Retinal pigment epithelial cell (primary cell): ENCODE measurements at regions not wholly inside any gene's neighbourhood (a gene's known extent, or its start where the extent isn't known, plus 50 kb on each side); places are given as distances from the start of the nearest gene placed in this dataset.

Source experiments
- DNase-seq: peaks from one replicate; pipeline ENCODE4 v3.0.0-alpha.2; 2010; ENCODE audit warnings: low read depth
- H3K4me3 ChIP-seq: 2 replicates; pipeline ENCODE4 v1.5.1; 2011; ENCODE audit warnings: mild to moderate bottlenecking, low read length, control low read depth, moderate library complexity
- TF ChIP-seq, protein P1 (sequence below): conservative IDR thresholded peaks from 2 replicates; pipeline ENCODE4 v1.5.1; 2011; ENCODE audit warnings: low read depth, low read length, control low read depth, inconsistent platforms

DNA sequence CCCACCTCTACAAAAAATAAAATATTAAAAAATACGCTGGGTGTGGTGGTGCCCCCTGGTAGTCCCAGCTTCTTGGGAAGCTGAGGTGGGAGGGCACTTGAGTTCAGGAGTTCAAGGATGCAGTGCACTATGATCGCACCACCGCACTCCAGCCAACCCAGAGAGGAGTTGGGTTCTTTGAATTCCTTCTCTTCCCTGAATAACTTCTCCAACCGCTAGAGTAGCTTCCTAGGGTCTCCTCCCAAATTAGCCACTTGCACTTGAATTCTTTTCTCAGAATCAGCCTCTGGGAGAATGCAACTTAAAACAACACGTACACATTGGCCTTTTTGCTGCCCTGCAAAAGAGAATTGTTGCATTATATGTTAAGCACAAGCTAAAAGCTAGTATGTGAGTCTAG lies 272.5 kb downstream of the ABHD5 start:
- no peak for DNase-seq
- no peak overlapping the region for H3K4me3 ChIP-seq
- TF ChIP-seq, protein P1, sequence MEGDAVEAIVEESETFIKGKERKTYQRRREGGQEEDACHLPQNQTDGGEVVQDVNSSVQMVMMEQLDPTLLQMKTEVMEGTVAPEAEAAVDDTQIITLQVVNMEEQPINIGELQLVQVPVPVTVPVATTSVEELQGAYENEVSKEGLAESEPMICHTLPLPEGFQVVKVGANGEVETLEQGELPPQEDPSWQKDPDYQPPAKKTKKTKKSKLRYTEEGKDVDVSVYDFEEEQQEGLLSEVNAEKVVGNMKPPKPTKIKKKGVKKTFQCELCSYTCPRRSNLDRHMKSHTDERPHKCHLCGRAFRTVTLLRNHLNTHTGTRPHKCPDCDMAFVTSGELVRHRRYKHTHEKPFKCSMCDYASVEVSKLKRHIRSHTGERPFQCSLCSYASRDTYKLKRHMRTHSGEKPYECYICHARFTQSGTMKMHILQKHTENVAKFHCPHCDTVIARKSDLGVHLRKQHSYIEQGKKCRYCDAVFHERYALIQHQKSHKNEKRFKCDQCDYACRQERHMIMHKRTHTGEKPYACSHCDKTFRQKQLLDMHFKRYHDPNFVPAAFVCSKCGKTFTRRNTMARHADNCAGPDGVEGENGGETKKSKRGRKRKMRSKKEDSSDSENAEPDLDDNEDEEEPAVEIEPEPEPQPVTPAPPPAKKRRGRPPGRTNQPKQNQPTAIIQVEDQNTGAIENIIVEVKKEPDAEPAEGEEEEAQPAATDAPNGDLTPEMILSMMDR = no peak

DNA sequence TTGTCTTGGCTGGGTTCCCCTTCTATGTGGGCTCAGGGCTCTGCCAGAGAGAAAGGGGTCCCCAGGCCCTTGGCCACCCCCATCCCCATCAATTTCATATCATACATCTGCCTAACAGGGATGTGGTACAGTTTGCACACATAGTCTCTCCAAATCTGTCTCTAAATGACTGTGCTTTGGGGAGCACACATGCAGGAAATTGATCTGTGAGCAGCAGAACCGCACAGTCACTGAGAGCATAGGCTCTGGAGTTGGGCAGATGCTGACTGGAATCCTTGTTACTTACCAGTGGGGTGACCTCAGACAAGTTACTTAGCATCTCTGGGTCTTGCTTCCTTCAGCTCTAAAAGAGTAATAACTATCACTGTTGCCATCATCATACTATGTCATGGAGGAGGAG lies 273.9 kb downstream of the ABHD5 start:
- no peak overlapping the region for H3K4me3 ChIP-seq
- DNase-seq = no peak
- TF ChIP-seq, protein P1 = no peak

DNA sequence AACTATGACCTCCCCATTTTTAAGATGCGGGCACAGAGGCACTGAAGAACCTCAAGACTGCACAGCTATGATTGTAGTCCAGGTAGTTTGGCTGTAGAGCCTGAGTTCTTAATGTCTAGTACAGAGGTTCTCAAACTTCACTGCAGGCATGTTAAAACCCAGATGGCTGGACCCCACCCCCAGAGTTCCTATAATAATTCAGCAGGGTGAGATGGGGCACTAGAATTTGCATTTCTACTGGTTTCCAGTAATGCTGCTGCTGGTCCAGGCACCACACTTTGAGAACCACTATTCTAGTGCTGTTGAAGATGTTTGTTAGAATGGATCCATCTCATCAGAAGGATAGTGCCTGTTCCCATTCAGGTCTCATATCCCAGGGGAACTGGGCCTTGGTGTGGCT lies 274.9 kb downstream of the ABHD5 start:
- no peak overlapping the region for H3K4me3 ChIP-seq
- TF ChIP-seq, protein P1 = no peak
- no peak for DNase-seq

DNA sequence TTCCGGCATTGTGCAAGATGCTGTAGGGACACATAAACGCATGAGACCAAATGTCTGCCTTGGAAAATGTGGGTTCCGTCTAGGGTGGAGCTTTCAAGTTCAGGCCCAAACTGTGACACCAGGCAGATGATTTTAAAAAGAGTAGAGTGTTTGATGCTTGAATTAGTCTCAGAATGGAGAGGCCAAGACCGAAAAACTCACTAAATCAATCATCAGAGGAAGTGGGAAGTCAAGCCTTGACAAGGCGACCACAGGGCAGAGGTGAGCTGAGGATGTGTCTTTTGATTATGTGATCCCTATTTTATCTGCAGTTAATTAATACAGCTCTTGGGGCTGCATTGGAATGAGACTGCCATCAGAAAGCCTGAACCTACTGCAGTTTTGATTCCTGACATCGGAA lies 275.4 kb downstream of the ABHD5 start:
- TF ChIP-seq, protein P1 = no peak
- no peak for DNase-seq
- H3K4me3 ChIP-seq = no peak overlapping the region

DNA sequence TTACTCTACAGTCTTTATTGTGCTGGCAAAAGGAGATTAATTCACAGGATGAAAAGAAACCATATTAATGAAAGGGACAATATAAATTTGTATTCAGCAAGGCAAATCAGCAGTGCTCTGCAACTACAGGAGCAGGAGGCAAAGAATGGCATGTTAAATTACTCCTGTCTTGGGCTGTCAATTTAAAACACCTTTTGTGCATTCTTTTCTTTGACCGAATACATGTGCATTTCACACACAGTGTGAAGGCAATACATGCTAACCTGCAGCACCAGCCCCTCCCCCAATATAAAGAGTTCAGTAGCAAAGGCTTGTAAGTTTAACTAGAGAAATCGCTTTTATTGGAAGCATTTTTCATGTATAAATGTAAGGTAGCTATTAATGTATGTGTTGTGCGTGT lies 275.2 kb upstream of the TOPAZ1 start:
- TF ChIP-seq, protein P1 = no peak
- DNase-seq = no peak
- H3K4me3 ChIP-seq = no peak overlapping the region

DNA sequence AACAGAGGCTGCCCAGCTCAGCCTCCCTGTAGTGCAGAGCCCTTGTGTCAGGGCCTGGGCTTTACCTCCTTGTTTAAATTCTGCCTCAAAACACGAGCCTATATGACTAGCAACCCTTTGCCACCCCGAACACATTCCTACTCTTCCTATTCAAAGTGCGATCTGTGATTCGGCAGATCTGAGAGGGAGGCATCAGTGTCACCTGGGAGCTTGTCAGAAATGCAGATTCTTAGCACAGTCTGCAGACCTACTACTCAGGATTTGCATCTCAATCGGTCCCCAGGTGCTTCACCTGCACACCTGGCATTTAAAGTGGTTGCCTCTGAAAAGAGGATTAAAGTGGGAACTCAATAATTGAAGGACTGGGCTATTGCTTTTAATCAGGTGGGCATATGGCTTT lies 273.2 kb upstream of the TOPAZ1 start:
- TF ChIP-seq, protein P1 = no peak
- DNase-seq = no peak
- H3K4me3 ChIP-seq = no peak overlapping the region

DNA sequence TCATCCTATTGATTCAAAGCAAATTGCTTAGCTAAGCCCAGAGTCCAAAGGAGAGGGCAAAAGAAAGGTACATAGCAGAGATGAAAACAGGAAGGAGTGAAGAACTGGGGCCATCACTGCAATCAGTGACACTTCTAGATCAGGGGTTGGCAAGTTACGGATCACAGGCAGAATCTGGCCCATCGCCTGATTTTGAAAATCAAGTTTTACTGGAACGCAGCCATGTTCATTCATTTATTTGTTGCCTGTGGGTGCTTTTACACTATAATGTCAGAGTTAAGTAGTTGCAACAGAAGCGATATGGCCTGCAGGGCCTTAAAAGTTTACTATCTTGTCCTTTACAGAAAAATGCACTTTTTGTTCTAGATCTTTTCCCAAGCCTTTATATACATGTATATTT lies 271.7 kb upstream of the TOPAZ1 start:
- no peak for DNase-seq
- no peak overlapping the region for H3K4me3 ChIP-seq
- TF ChIP-seq, protein P1 = no peak
